ENCODE measurements at regions not wholly inside any gene's neighbourhood (a gene's known extent, or its start where the extent isn't known, plus 50 kb on each side); places are given as distances from the start of the nearest gene placed in this dataset.
"Not testable (repeated sequence)": the region's sequence is repeated elsewhere in the genome, so short reads cannot be mapped to it uniquely, and the experiment has no call there.

GRCh38 chr21:14673649-14674048, 127.5 kb upstream of the SAMSN1 start:
- Histone ChIP-seq H3K27me3 (ENCODE audit: control insufficient read depth in 1 of 2, insufficient read depth in 2 of 2, low read length in 2 of 2) (no peaks in the 10 kb centered on the region), H3K36me3 (ENCODE audit: insufficient read depth, low read length) (no peaks in the 10 kb centered on the region), H3K4me3 (ENCODE audit: low read depth in 1 of 2, low read length in 2 of 2) (no peak overlapping the region), H3K9me3 (ENCODE audit: low read length) (no peaks in the 10 kb centered on the region), H3K9ac (ENCODE audit: low read length) (no peak overlapping the region), H3K27ac (ENCODE audit: low read depth, low read length) (no peak overlapping the region), H3K4me1 (ENCODE audit: insufficient read depth, low read length) (no peaks in the 10 kb centered on the region)

DNA sequence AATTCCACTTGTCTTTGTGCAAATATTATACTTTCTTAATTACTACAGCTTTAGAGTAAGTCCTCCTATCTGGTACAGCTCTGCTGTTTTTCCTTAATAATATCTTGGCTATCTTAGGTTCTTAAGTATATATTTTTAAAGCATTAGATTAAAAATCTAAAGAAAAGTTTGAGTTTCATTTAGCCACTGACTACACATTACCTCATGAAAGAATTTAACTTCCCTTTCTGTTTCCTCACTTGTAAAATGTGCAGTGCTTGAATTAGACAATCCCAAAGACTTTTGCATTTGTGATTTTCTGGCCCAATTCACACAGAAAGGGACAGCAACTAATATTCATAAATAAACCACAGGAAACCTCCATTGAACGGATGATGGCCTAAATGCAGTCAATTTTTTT, 126.4 kb upstream of the SAMSN1 start:
- Histone ChIP-seq H3K36me3 (ENCODE audit: insufficient read depth, low read length) (no peaks in the 10 kb centered on the region), H3K4me1 (ENCODE audit: insufficient read depth, low read length) (no peaks in the 10 kb centered on the region), H3K9ac (ENCODE audit: low read length) (no peak overlapping the region), H3K27me3 (ENCODE audit: control insufficient read depth in 1 of 2, insufficient read depth in 2 of 2, low read length in 2 of 2) (no peaks in the 10 kb centered on the region), H3K9me3 (ENCODE audit: low read length) (no peaks in the 10 kb centered on the region), H3K4me3 (ENCODE audit: low read depth in 1 of 2, low read length in 2 of 2) (no peak overlapping the region), H3K27ac (ENCODE audit: low read depth, low read length) (no peak overlapping the region)

- H3K9ac ChIP-seq (ENCODE audit: low read length): no peak overlapping the region
Measured at GRCh38 chr21:14670409-14670808, 124.3 kb upstream of the SAMSN1 start.

GRCh38 chr21:14669092-14669491, 123.0 kb upstream of the SAMSN1 start:
- H3K4me1 ChIP-seq (ENCODE audit: insufficient read depth, low read length); H3K9me3 ChIP-seq (ENCODE audit: low read length); H3K36me3 ChIP-seq (ENCODE audit: insufficient read depth, low read length); H3K27me3 ChIP-seq (ENCODE audit: control insufficient read depth in 1 of 2, insufficient read depth in 2 of 2, low read length in 2 of 2); H3K27ac ChIP-seq (ENCODE audit: low read depth, low read length); H3K9ac ChIP-seq (ENCODE audit: low read length); H3K4me3 ChIP-seq (ENCODE audit: low read depth in 1 of 2, low read length in 2 of 2): not testable (repeated sequence)

More at GRCh38 chr21:14670409-14670808, 124.3 kb upstream of the SAMSN1 start:
- H3K27me3 ChIP-seq (ENCODE audit: control insufficient read depth in 1 of 2, insufficient read depth in 2 of 2, low read length in 2 of 2): no peaks in the 10 kb centered on the region
- no peaks in the 10 kb centered on the region for H3K36me3 ChIP-seq (ENCODE audit: insufficient read depth, low read length)
- H3K4me1 ChIP-seq (ENCODE audit: insufficient read depth, low read length): no peaks in the 10 kb centered on the region
- H3K27ac ChIP-seq (ENCODE audit: low read depth, low read length): no peak overlapping the region
- no peak overlapping the region for H3K4me3 ChIP-seq (ENCODE audit: low read depth in 1 of 2, low read length in 2 of 2)
- H3K9me3 ChIP-seq (ENCODE audit: low read length): no peaks in the 10 kb centered on the region

GRCh38 chr21:14657241-14658008, 111.3 kb upstream of the SAMSN1 start:
- H3K9ac ChIP-seq (ENCODE audit: low read length): no peak overlapping the region
- no peaks in the 10 kb centered on the region for H3K9me3 ChIP-seq (ENCODE audit: low read length)
- no peaks in the 10 kb centered on the region for H3K27me3 ChIP-seq (ENCODE audit: control insufficient read depth in 1 of 2, insufficient read depth in 2 of 2, low read length in 2 of 2)
- H3K27ac ChIP-seq (ENCODE audit: low read depth, low read length): no peak overlapping the region
- H3K4me3 ChIP-seq (ENCODE audit: low read depth in 1 of 2, low read length in 2 of 2): no peak overlapping the region
- no peaks in the 10 kb centered on the region for H3K36me3 ChIP-seq (ENCODE audit: insufficient read depth, low read length)
- no peaks in the 10 kb centered on the region for H3K4me1 ChIP-seq (ENCODE audit: insufficient read depth, low read length)

DNA sequence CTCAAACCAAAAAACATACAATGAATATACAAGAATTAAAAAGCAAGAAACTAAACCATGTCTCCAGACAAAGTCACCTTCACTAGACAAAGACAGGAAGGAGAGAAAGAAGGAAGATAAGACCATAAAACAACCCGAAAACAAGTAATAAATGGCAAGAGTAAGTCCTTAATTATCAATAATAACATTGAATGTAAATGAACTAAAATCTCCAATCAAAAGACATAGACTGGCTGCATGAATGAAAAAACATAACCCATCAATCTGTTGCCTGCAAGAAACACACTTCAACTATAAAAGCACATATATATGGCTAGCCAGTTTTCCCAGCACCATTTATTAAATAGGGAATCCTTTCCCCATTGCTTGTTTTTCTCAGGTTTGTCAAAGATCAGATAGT, 100.8 kb upstream of the SAMSN1 start:
- Histone ChIP-seq H3K9me3 (ENCODE audit: low read length) (peaks cover 4% of the 10 kb centered on the region), H3K27ac (ENCODE audit: low read depth, low read length) (no peak overlapping the region), H3K36me3 (ENCODE audit: insufficient read depth, low read length) (no peaks in the 10 kb centered on the region), H3K9ac (ENCODE audit: low read length) (no peak overlapping the region), H3K4me1 (ENCODE audit: insufficient read depth, low read length) (no peaks in the 10 kb centered on the region), H3K4me3 (ENCODE audit: low read depth in 1 of 2, low read length in 2 of 2) (no peak overlapping the region), H3K27me3 (ENCODE audit: control insufficient read depth in 1 of 2, insufficient read depth in 2 of 2, low read length in 2 of 2) (no peaks in the 10 kb centered on the region)

GRCh38 chr21:14645702-14646101, 99.6 kb upstream of the SAMSN1 start:
- Histone ChIP-seq H3K27me3 (ENCODE audit: control insufficient read depth in 1 of 2, insufficient read depth in 2 of 2, low read length in 2 of 2) (no peaks in the 10 kb centered on the region), H3K36me3 (ENCODE audit: insufficient read depth, low read length) (no peaks in the 10 kb centered on the region), H3K9ac (ENCODE audit: low read length) (no peak overlapping the region), H3K4me3 (ENCODE audit: low read depth in 1 of 2, low read length in 2 of 2) (no peak overlapping the region), H3K9me3 (ENCODE audit: low read length) (peaks cover 4% of the 10 kb centered on the region), H3K4me1 (ENCODE audit: insufficient read depth, low read length) (no peaks in the 10 kb centered on the region), H3K27ac (ENCODE audit: low read depth, low read length) (no peak overlapping the region)

DNA sequence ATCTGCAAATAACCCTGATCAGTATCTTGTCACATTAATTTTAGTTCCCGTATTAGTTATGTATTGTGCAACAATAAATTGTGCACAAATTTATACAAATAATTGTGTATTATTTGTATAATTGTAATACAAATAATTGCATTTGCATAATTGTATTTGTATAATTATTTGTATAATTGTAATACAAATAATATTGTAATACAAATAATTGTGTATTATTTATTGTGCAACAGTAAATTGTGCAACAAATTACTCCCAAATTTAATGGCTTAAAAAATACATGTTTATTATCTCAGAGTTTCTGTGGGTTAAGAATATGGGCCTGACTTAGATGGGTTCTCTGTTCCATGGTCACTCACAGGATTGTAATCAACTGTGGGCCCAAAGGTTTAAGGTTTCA, 86.2 kb upstream of the SAMSN1 start:
- Histone ChIP-seq H3K36me3 (ENCODE audit: insufficient read depth, low read length) (no peaks in the 10 kb centered on the region), H3K9me3 (ENCODE audit: low read length) (no peaks in the 10 kb centered on the region), H3K27ac (ENCODE audit: low read depth, low read length) (no peak overlapping the region), H3K4me3 (ENCODE audit: low read depth in 1 of 2, low read length in 2 of 2) (no peak overlapping the region), H3K9ac (ENCODE audit: low read length) (no peak overlapping the region), H3K27me3 (ENCODE audit: control insufficient read depth in 1 of 2, insufficient read depth in 2 of 2, low read length in 2 of 2) (no peaks in the 10 kb centered on the region), H3K4me1 (ENCODE audit: insufficient read depth, low read length) (no peaks in the 10 kb centered on the region)

DNA sequence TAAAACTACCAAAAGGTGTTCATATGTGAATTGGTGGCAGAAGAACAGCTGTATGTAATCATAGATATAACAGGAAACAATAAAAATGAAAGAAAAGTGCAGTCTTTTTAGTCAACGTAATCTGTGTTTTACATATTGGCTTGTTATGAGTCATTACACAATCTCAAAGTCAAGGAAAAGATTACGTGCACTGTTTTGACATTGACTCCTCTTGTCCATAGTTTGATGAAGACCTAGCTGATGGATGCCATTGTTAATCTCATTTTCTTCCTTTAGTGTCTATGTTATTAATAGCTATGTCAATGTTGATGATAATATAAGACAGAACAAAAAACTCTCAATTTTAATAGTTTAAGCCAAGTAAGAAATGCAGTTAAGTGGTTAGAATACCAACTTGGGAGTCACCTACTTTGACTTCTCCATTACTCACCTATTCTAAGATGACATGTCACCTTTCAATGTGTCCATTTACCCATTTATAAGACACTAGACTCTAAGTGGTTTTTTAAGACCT, 84.5 kb upstream of the SAMSN1 start:
- no peak overlapping the region for H3K4me3 ChIP-seq (ENCODE audit: low read depth in 1 of 2, low read length in 2 of 2)
- no peaks in the 10 kb centered on the region for H3K4me1 ChIP-seq (ENCODE audit: insufficient read depth, low read length)
- no peaks in the 10 kb centered on the region for H3K27me3 ChIP-seq (ENCODE audit: control insufficient read depth in 1 of 2, insufficient read depth in 2 of 2, low read length in 2 of 2)
- H3K36me3 ChIP-seq (ENCODE audit: insufficient read depth, low read length): no peaks in the 10 kb centered on the region
- H3K9me3 ChIP-seq (ENCODE audit: low read length): no peaks in the 10 kb centered on the region
- H3K9ac ChIP-seq (ENCODE audit: low read length): no peak overlapping the region
- H3K27ac ChIP-seq (ENCODE audit: low read depth, low read length): no peak overlapping the region

DNA sequence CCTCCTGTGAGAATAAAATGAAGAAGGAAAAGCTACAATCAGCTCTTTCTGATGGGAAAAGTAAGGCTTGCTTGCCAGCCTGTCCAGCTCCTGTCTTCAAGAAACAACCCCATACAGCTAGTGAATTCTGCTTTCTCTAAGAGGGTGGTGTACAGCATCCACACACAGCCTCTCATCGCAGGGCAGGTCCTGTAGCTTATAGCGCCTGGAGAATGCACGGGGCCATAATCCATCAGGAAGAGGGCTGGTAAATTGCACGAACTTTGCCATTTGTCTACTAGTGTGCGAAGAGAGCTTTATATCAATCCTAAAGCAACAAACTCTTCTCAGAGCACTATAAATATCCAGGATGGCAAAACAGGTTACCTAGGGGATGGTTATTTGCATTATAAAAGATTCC, 83.3 kb upstream of the SAMSN1 start:
- H3K27ac ChIP-seq (ENCODE audit: low read depth, low read length): no peak overlapping the region

GRCh38 chr21:14623079-14623478, 77.0 kb upstream of the SAMSN1 start:
- H3K27me3 ChIP-seq (ENCODE audit: control insufficient read depth in 1 of 2, insufficient read depth in 2 of 2, low read length in 2 of 2); H3K4me3 ChIP-seq (ENCODE audit: low read depth in 1 of 2, low read length in 2 of 2); H3K4me1 ChIP-seq (ENCODE audit: insufficient read depth, low read length); H3K36me3 ChIP-seq (ENCODE audit: insufficient read depth, low read length); H3K9ac ChIP-seq (ENCODE audit: low read length); H3K27ac ChIP-seq (ENCODE audit: low read depth, low read length); H3K9me3 ChIP-seq (ENCODE audit: low read length): not testable (repeated sequence)

More for the DNA sequence above, 83.3 kb upstream of the SAMSN1 start:
- Histone ChIP-seq H3K36me3 (ENCODE audit: insufficient read depth, low read length) (no peaks in the 10 kb centered on the region), H3K9ac (ENCODE audit: low read length) (no peak overlapping the region), H3K27me3 (ENCODE audit: control insufficient read depth in 1 of 2, insufficient read depth in 2 of 2, low read length in 2 of 2) (no peaks in the 10 kb centered on the region), H3K4me3 (ENCODE audit: low read depth in 1 of 2, low read length in 2 of 2) (no peak overlapping the region), H3K9me3 (ENCODE audit: low read length) (no peaks in the 10 kb centered on the region), H3K4me1 (ENCODE audit: insufficient read depth, low read length) (no peaks in the 10 kb centered on the region)

- H3K27me3 ChIP-seq (ENCODE audit: control insufficient read depth in 1 of 2, insufficient read depth in 2 of 2, low read length in 2 of 2): no peaks in the 10 kb centered on the region
- no peaks in the 10 kb centered on the region for H3K36me3 ChIP-seq (ENCODE audit: insufficient read depth, low read length)
- H3K27ac ChIP-seq (ENCODE audit: low read depth, low read length): no peak overlapping the region
- no peaks in the 10 kb centered on the region for H3K4me1 ChIP-seq (ENCODE audit: insufficient read depth, low read length)
- H3K9me3 ChIP-seq (ENCODE audit: low read length): no peaks in the 10 kb centered on the region
- H3K4me3 ChIP-seq (ENCODE audit: low read depth in 1 of 2, low read length in 2 of 2): no peak overlapping the region
- H3K9ac ChIP-seq (ENCODE audit: low read length): no peak overlapping the region
Measured at GRCh38 chr21:14620152-14620551, 74.0 kb upstream of the SAMSN1 start.

All from muscle layer of colon (tissue), 2 donors.